OCI-LY1 (cell line): ENCODE measurements at regions not wholly inside any gene's neighbourhood (a gene's known extent, or its start where the extent isn't known, plus 50 kb on each side); places are given as distances from the start of the nearest gene placed in this dataset.

Source experiments
- H2AFZ ChIP-seq: fragments of 200-600 bp; sonication (generic), shearing (Covaris generic); 2 replicates; pipeline ENCODE4 v1.6.0; 2014; ENCODE audit warnings: antibody characterized with exemption, mild to moderate bottlenecking, low read length
- H3F3A ChIP-seq: fragments of 200-600 bp; sonication (generic), shearing (Covaris generic); 2 replicates; pipeline ENCODE4 v1.6.0; 2014; ENCODE audit warnings: mild to moderate bottlenecking, antibody characterized with exemption, low read length, moderate library complexity; ENCODE audit not compliant: insufficient read depth
- H3K27ac ChIP-seq: fragments of 200-600 bp; sonication (generic); 2 replicates; pipeline ENCODE4 v1.5.1; 2014; ENCODE audit warnings: low read length, mixed run types, mild to moderate bottlenecking, low read depth; ENCODE audit not compliant: poor library complexity, severe bottlenecking
- H3K27me3 ChIP-seq: fragments of 200-600 bp; sonication (generic); 2 replicates; pipeline ENCODE4 v1.6.0; 2014; ENCODE audit warnings: antibody characterized with exemption, mild to moderate bottlenecking, low read length, moderate library complexity; ENCODE audit not compliant: insufficient read depth
- H3K36me3 ChIP-seq: fragments of 200-600 bp; sonication (generic); 2 replicates; pipeline ENCODE4 v1.6.1; 2014; ENCODE audit warnings: mild to moderate bottlenecking, antibody characterized with exemption, low read length, moderate library complexity, mixed read lengths; ENCODE audit not compliant: insufficient read depth
- H3K4me1 ChIP-seq: fragments of 200-600 bp; sonication (generic); 2 replicates; pipeline ENCODE4 v1.5.1; 2014; ENCODE audit warnings: mild to moderate bottlenecking, low read length, moderate library complexity; ENCODE audit not compliant: insufficient read depth, severe bottlenecking
- H3K4me2 ChIP-seq: fragments of 200-600 bp; sonication (generic), shearing (Covaris generic); 2 replicates; pipeline ENCODE4 v1.6.1; 2014; ENCODE audit warnings: low read length
- H3K4me3 ChIP-seq: fragments of 200-600 bp; sonication (generic); 2 replicates; pipeline ENCODE4 v1.5.1; 2014; ENCODE audit warnings: low read length, low read depth, mild to moderate bottlenecking, mixed read lengths; ENCODE audit not compliant: poor library complexity, severe bottlenecking
- H3K79me2 ChIP-seq: fragments of 200-600 bp; shearing (Covaris generic); 2 replicates; pipeline ENCODE4 v1.6.1; 2016; ENCODE audit warnings: mixed run types, low read length, mixed read lengths; ENCODE audit not compliant: insufficient read depth
- H3K9ac ChIP-seq: fragments of 200-600 bp; sonication (generic), shearing (Covaris generic); 2 replicates; pipeline ENCODE4 v1.6.1; 2014; ENCODE audit warnings: mild to moderate bottlenecking, low read length, mixed read lengths
- H3K9me2 ChIP-seq: fragments of 200-600 bp; sonication (generic), shearing (Covaris generic); 2 replicates; pipeline ENCODE4 v1.6.1; 2014; ENCODE audit warnings: low read depth, mild to moderate bottlenecking, low read length, mixed read lengths
- H3K9me3 ChIP-seq: fragments of 200-600 bp; shearing (Covaris generic); 2 replicates; pipeline ENCODE4 v1.6.1; 2014; ENCODE audit warnings: low read length, mixed read lengths
- H4K20me1 ChIP-seq: fragments of 200-600 bp; sonication (generic), shearing (Covaris generic); 2 replicates; pipeline ENCODE4 v1.6.0; 2016; ENCODE audit warnings: mild to moderate bottlenecking, low read length; ENCODE audit not compliant: insufficient read depth
- CTCF ChIP-seq: fragments of 200-600 bp; sonication (generic), shearing (Covaris generic); IDR thresholded peaks from 2 replicates; pipeline ENCODE4 v1.5.1; 2017; ENCODE audit warnings: mild to moderate bottlenecking, antibody characterized with exemption, low read length, moderate library complexity, mixed read lengths
- EZH2 ChIP-seq: fragments of 200-600 bp; sonication (generic), shearing (Covaris generic); IDR thresholded peaks from 2 replicates; pipeline ENCODE4 v1.8.0; 2017; ENCODE audit warnings: borderline replicate concordance, mixed run types, mild to moderate bottlenecking, antibody characterized with exemption, low read length, moderate library complexity, mixed read lengths

GRCh38 chr4:157999723-158000122 is 173.1 kb downstream of the GASK1B start:
- Histone ChIP-seq H3K4me2 (no peak overlapping the region), H4K20me1 (no peaks in the 10 kb centered on the region), H3K4me1 (no peaks in the 10 kb centered on the region), H3K9me3 (no peaks in the 10 kb centered on the region), H3K79me2 (no peaks in the 10 kb centered on the region), H3K4me3 (no peak overlapping the region), H3K36me3 (no peaks in the 10 kb centered on the region), H2AFZ (no peak overlapping the region), H3K27ac (no peak overlapping the region), H3K9me2 (no peaks in the 10 kb centered on the region), H3K9ac (no peak overlapping the region), H3F3A (no peaks in the 10 kb centered on the region), H3K27me3 (no peaks in the 10 kb centered on the region)
- TF ChIP-seq CTCF, result no peak
- TF ChIP-seq EZH2, result no peak

- no peak overlapping the region for H3K4me2 ChIP-seq
These were observed 175.5 kb downstream of the GASK1B start for GRCh38 chr4:157997296-157997695.

GRCh38 chr4:157996061-157997028 is 176.5 kb downstream of the GASK1B start:
- Histone ChIP-seq H3F3A (no peaks in the 10 kb centered on the region), H3K27me3 (no peaks in the 10 kb centered on the region), H4K20me1 (no peaks in the 10 kb centered on the region), H3K4me2 (no peak overlapping the region), H2AFZ (no peak overlapping the region), H3K4me3 (no peak overlapping the region), H3K9me3 (no peaks in the 10 kb centered on the region), H3K9ac (no peak overlapping the region), H3K36me3 (no peaks in the 10 kb centered on the region), H3K4me1 (no peaks in the 10 kb centered on the region), H3K79me2 (no peaks in the 10 kb centered on the region), H3K9me2 (no peaks in the 10 kb centered on the region), H3K27ac (no peak overlapping the region)
- TF ChIP-seq EZH2, result no peak
- no peak for TF ChIP-seq CTCF

More at GRCh38 chr4:157997296-157997695, 175.5 kb downstream of the GASK1B start:
- no peaks in the 10 kb centered on the region for H3K79me2 ChIP-seq
- no peaks in the 10 kb centered on the region for H3K9me2 ChIP-seq
- no peak overlapping the region for H3K9ac ChIP-seq
- TF ChIP-seq EZH2 (no peak), CTCF (no peak)
- H3K27me3 ChIP-seq, result no peaks in the 10 kb centered on the region
- no peaks in the 10 kb centered on the region for H3K36me3 ChIP-seq
- no peak overlapping the region for H3K27ac ChIP-seq
- H4K20me1 ChIP-seq, result no peaks in the 10 kb centered on the region
- no peak overlapping the region for H2AFZ ChIP-seq
- H3K4me1 ChIP-seq, result no peaks in the 10 kb centered on the region
- no peaks in the 10 kb centered on the region for H3K9me3 ChIP-seq
- no peaks in the 10 kb centered on the region for H3F3A ChIP-seq
- no peak overlapping the region for H3K4me3 ChIP-seq
